Stomach (tissue), 4 donors: ENCODE measurements at regions not wholly inside any gene's neighbourhood (a gene's known extent, or its start where the extent isn't known, plus 50 kb on each side); places are given as distances from the start of the nearest gene placed in this dataset.

Experiments used
- POLR2A ChIP-seq, 4 donors: fragments of 450-650 bp; IDR thresholded peaks; one replicate each; pipeline ENCODE4 v1.6.1; 2016; ENCODE audit warnings: antibody characterized with exemption in 4 of 4, control low read depth in 2 of 4, mild to moderate bottlenecking in 1 of 4, moderate library complexity in 1 of 4
- POLR2AphosphoS5 ChIP-seq, 3 donors: sonication (generic); formaldehyde crosslinking; IDR thresholded peaks; one replicate each; pipeline ENCODE4 v1.6.1; 2016; ENCODE audit warnings: antibody characterized with exemption in 3 of 3

DNA sequence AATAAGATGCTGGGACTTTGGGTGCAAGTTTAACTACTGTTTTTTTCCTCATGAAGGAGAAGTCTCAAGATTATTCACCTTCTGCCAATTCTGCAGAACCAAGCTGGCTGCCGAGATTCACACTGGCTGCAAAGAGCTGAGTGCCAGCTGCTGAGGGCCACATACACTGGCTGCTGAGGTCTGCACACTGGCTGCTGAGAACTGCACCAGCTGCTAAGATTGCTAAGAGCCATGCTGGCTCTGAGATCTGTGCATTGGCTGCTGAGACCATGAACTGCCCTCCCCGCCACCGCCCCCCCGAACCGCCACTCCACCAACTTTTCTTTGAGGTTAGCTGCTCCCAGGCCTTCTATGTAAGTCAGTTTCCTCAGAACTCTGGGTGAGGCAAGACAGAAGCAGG is 330.3 kb downstream of the CBLL2 start:
- no peak for TF ChIP-seq POLR2AphosphoS5 (IDR thresholded peaks at IDR 0.05)
- no peak for TF ChIP-seq POLR2A (IDR thresholded peaks at IDR 0.05)
